B cell (primary cell): ENCODE measurements at regions not wholly inside any gene's neighbourhood (a gene's known extent, or its start where the extent isn't known, plus 50 kb on each side); places are given as distances from the start of the nearest gene placed in this dataset.

Experiments used
- ATAC-seq: fragments of 200-7000 bp; cut with Tn5 transposase; one replicate; pipeline ENCODE4 v1.10.0; 2021; ENCODE audit warnings: low read depth, mild to moderate bottlenecking, moderate number of reproducible peaks, moderate library complexity
- CTCF ChIA-PET: fragments of 350-600 bp; sonication (Branson Sonifier 250); formaldehyde crosslinking; loops from one replicate; lab custom pipeline; 2021; ENCODE audit warnings: antibody characterized with exemption, inconsistent platforms; lab: Charles Lee
- POLR2A ChIA-PET: fragments of 350-600 bp; sonication (Branson Sonifier 250); formaldehyde crosslinking; loops from one replicate; lab custom pipeline; 2021; ENCODE audit warnings: antibody characterized with exemption; lab: Charles Lee
- DNase-seq: peaks from one replicate; pipeline ENCODE4 v3.0.0; 2013
- H2AFZ ChIP-seq: 2 replicates; pipeline ENCODE4 v1.6.1; 2012; ENCODE audit warnings: mild to moderate bottlenecking, low read depth, low read length; ENCODE audit not compliant: insufficient read depth, poor library complexity, severe bottlenecking
- H3K27ac ChIP-seq, 2 donors: 1 replicate in 1 of 2; 2 replicates in 1 of 2; pipeline ENCODE4 v1.5.1; 2012 to 2013; ENCODE audit warnings: low read length in 2 of 2, mild to moderate bottlenecking in 2 of 2, moderate library complexity in 1 of 2
- H3K27me3 ChIP-seq, 4 experiments: fragments of 200-600 bp in 1 of 4; sonication (generic) in 1 of 4; replicated peaks in 1 of 4; 1 replicate in 2 of 4; 2 replicates in 2 of 4; pipeline versions ENCODE4 v1.6.1 to v1.7.0; 2013 to 2016; ENCODE audit warnings: low read length in 3 of 4, mild to moderate bottlenecking in 2 of 4, mixed read lengths in 1 of 4, moderate library complexity in 1 of 4; ENCODE audit not compliant: insufficient read depth in 4 of 4, control insufficient read depth in 3 of 4; ENCODE audit errors: control extremely low read depth in 1 of 4
- H3K36me3 ChIP-seq, 2 experiments: replicated peaks in 1 of 2; 1 replicate in 1 of 2; 2 replicates in 1 of 2; pipeline versions ENCODE4 v1.6.1 to v1.7.1; 2013; ENCODE audit warnings: low read length in 1 of 2; ENCODE audit not compliant: insufficient read depth in 2 of 2, control insufficient read depth in 1 of 2; ENCODE audit errors: control extremely low read depth in 1 of 2, extremely low read depth in 1 of 2
- H3K4me1 ChIP-seq, 2 donors: fragments of 200-600 bp in 1 of 2; sonication (generic) in 1 of 2; 1 replicate in 1 of 2; 2 replicates in 1 of 2; pipeline versions ENCODE4 v1.5.1 to v1.6.1; 2013 to 2017; ENCODE audit warnings: low read length in 2 of 2; ENCODE audit not compliant: control insufficient read depth in 2 of 2, insufficient read depth in 2 of 2
- H3K4me2 ChIP-seq: replicated peaks from 2 replicates; pipeline ENCODE3; 2012; ENCODE audit warnings: mild to moderate bottlenecking, low read depth, low read length; ENCODE audit not compliant: poor library complexity, severe bottlenecking
- H3K4me3 ChIP-seq, 5 experiments: fragments of 200-600 bp in 1 of 5; sonication (generic) in 1 of 5; 1 replicate in 3 of 5; 2 replicates in 2 of 5; pipeline versions ENCODE4 v1.5.1 to v1.7.0; 2011 to 2016; ENCODE audit warnings: low read length in 4 of 5, mild to moderate bottlenecking in 4 of 5, low read depth in 2 of 5, control low read depth in 1 of 5, moderate library complexity in 1 of 5; ENCODE audit not compliant: insufficient read depth in 1 of 5; ENCODE audit errors: control extremely low read depth in 1 of 5, extremely low read depth in 1 of 5
- H3K79me2 ChIP-seq: fragments of 200-600 bp; sonication (generic); one replicate; pipeline ENCODE4 v1.6.0; 2016; ENCODE audit warnings: low read length; ENCODE audit not compliant: control insufficient read depth, insufficient read depth
- H3K9ac ChIP-seq: fragments of 200-600 bp; sonication (generic); 2 replicates; pipeline ENCODE4 v1.6.1; 2017; ENCODE audit warnings: mild to moderate bottlenecking, low read length, moderate library complexity
- H3K9me3 ChIP-seq, 3 donors: one replicate each; pipeline versions ENCODE4 v1.6.1 to v1.7.1; 2013; ENCODE audit warnings: low read length in 2 of 3; ENCODE audit not compliant: control insufficient read depth in 2 of 3, insufficient read depth in 1 of 3; ENCODE audit errors: control extremely low read depth in 1 of 3
- H4K20me1 ChIP-seq: 2 replicates; pipeline ENCODE4 v1.6.0; 2012; ENCODE audit warnings: mild to moderate bottlenecking, low read length; ENCODE audit not compliant: insufficient read depth, control insufficient read depth, poor library complexity, severe bottlenecking
- H3K27ac Mint-ChIP-seq: one replicate; pipeline ENCODE4 v1.8.0; 2021; ENCODE audit warnings: mixed read lengths
- H3K27me3 Mint-ChIP-seq: one replicate; pipeline ENCODE4 v1.8.0; 2021; ENCODE audit warnings: mixed read lengths
- H3K4me1 Mint-ChIP-seq: one replicate; pipeline ENCODE4 v1.8.0; 2021; ENCODE audit warnings: mixed read lengths
- H3K4me3 Mint-ChIP-seq: one replicate; pipeline ENCODE4 v1.8.0; 2021; ENCODE audit warnings: mixed read lengths
- H3K9me3 Mint-ChIP-seq: one replicate; pipeline ENCODE4 v1.8.0; 2022; ENCODE audit warnings: mixed read lengths; ENCODE audit not compliant: insufficient read depth
- EZH2 ChIP-seq: IDR thresholded peaks from 2 replicates; pipeline ENCODE4 v1.6.1; 2012; ENCODE audit warnings: borderline replicate concordance, low read depth, mild to moderate bottlenecking, moderate library complexity, low read length; ENCODE audit not compliant: insufficient read depth, poor library complexity, severe bottlenecking
- WGBS: methylation state at CpG from one replicate; pipeline ENCODE4 v1.1.5; 2013; ENCODE audit warnings: missing lambda C conversion rate; ENCODE audit not compliant: insufficient coverage; 5-methylcytosine and 5-hydroxymethylcytosine counted together
- intact Hi-C: fragments of 100-400 bp; cut with micrococcal nuclease; formaldehyde crosslinking; loops from one replicate; pipeline ENCODE4 v1.10.0; 2022
- TF ChIP-seq, protein P1 (sequence below): fragments of 200-600 bp; IDR thresholded peaks from one replicate; pipeline ENCODE4 v1.8.0; 2022; ENCODE audit warnings: antibody characterized with exemption, mild to moderate bottlenecking

DNA sequence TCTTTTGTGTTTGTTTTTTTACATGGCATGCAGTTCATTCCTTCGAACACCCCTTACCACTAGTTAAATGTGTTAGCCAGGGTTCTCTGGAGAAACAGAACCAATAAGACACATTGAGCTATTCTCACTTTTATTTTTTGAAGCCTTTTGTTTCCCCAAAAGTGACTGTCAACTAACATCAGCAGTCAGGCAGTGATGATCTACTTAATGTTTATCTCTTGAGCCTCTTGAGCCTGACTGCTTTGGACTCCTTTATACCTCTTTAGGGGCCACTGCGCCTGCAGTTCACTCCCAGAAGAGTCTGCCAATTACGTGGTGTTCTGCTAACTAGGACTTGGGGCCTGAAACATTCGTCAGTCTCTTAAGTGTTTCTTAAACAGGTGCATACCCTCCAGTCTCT is 163.7 kb upstream of the FLRT2 start:
- WGBS: 74% methylated on average over 2 of the region's 4 CpGs
- H3K4me1 Mint-ChIP-seq: no peaks in the 10 kb centered on the region
- no peak overlapping the region for H3K27ac Mint-ChIP-seq
- POLR2A ChIA-PET: no interaction called here
- Histone ChIP-seq H3K9me3 (no peaks in the 10 kb centered on the region), H3K36me3 (no peaks in the 10 kb centered on the region), H3K27me3 (no peaks in the 10 kb centered on the region), H3K4me3 (no peak overlapping the region), H3K9ac (no peak overlapping the region), H3K79me2 (no peaks in the 10 kb centered on the region), H3K4me2 (no peak overlapping the region), H3K27ac (no peak overlapping the region), H2AFZ (no peak overlapping the region), H3K4me1 (no peaks in the 10 kb centered on the region), H4K20me1 (no peaks in the 10 kb centered on the region)
- H3K27me3 Mint-ChIP-seq: no peaks in the 10 kb centered on the region
- no peak for TF ChIP-seq EZH2
- TF ChIP-seq, protein P1, sequence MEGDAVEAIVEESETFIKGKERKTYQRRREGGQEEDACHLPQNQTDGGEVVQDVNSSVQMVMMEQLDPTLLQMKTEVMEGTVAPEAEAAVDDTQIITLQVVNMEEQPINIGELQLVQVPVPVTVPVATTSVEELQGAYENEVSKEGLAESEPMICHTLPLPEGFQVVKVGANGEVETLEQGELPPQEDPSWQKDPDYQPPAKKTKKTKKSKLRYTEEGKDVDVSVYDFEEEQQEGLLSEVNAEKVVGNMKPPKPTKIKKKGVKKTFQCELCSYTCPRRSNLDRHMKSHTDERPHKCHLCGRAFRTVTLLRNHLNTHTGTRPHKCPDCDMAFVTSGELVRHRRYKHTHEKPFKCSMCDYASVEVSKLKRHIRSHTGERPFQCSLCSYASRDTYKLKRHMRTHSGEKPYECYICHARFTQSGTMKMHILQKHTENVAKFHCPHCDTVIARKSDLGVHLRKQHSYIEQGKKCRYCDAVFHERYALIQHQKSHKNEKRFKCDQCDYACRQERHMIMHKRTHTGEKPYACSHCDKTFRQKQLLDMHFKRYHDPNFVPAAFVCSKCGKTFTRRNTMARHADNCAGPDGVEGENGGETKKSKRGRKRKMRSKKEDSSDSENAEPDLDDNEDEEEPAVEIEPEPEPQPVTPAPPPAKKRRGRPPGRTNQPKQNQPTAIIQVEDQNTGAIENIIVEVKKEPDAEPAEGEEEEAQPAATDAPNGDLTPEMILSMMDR: no peak
- intact Hi-C loops: no loop called here
- H3K4me3 Mint-ChIP-seq: no peak overlapping the region
- peaks cover 9% of the 10 kb centered on the region for H3K9me3 Mint-ChIP-seq
- no peak for DNase-seq
- no peak for ATAC-seq
- CTCF ChIA-PET: no interaction called here

DNA sequence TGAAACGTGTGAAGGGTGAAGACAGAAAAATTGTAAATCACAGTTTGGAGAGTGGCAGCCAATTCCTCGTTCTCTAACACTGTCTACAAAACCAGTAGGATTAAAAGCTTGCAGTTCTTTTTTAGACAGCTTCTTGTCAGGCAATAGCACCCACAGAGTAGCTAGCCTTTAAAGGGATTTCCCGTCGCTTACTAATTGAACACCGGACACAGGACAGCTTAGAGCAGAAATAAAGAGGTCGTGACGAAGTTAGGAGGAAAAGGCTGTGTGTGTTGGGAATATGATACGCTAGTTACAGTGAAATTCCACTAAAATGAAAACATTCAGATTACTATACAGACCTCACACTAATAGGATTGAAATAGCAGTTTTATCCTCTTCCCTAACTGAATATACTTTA is 149.1 kb upstream of the FLRT2 start:
- DNase-seq (no peak), ATAC-seq (no peak)
- H3K4me3 ChIP-seq: no peak overlapping the region
- ChIA-PET CTCF (no interaction called here), POLR2A (no interaction called here)
- no peak overlapping the region for H2AFZ ChIP-seq
- no peak overlapping the region for H3K27ac Mint-ChIP-seq
- H3K9me3 Mint-ChIP-seq: no peaks in the 10 kb centered on the region
- no peaks in the 10 kb centered on the region for H3K27me3 Mint-ChIP-seq
- peaks cover 0 to 3% (median 0%) of the 10 kb centered on the region in 3 donors for H3K9me3 ChIP-seq
- TF ChIP-seq, protein P1: no peak
- TF ChIP-seq EZH2: no peak
- H3K79me2 ChIP-seq: no peaks in the 10 kb centered on the region
- H3K4me1 ChIP-seq: no peaks in the 10 kb centered on the region
- H3K36me3 ChIP-seq: no peaks in the 10 kb centered on the region
- 64% methylated on average over 2 of the region's 8 CpGs for WGBS
- no peaks in the 10 kb centered on the region for H3K27me3 ChIP-seq
- no peak overlapping the region for H3K9ac ChIP-seq
- no peak overlapping the region for H3K27ac ChIP-seq
- no peak overlapping the region for H3K4me2 ChIP-seq
- no peak overlapping the region for H3K4me3 Mint-ChIP-seq
- no peaks in the 10 kb centered on the region for H3K4me1 Mint-ChIP-seq
- no peaks in the 10 kb centered on the region for H4K20me1 ChIP-seq
- intact Hi-C loops: no loop called here
